ENCODE measurements at regions not wholly inside any gene's neighbourhood (a gene's known extent, or its start where the extent isn't known, plus 50 kb on each side); places are given as distances from the start of the nearest gene placed in this dataset.

DNA sequence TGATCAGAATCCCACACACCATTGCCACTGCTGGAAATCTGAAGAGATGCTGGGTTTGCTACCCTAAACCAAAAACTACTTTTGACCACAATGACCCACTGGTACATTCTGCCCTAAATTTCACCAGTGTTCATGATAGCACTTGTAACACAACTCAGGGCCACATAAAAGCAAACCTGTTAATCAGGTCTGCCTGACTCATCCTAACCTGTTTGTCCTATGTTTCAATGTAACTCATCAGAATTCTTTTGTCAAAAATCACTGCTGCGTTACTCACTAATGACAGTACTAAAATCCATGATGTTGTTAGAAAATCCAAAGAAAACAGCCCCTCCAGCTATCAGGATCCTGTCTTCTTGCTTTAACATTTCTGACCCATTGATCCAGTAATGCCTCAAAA is 55.6 kb upstream of the XCR1 start:
- H3K27ac ChIP-seq (ENCODE audit: low read depth, low read length): no peak overlapping the region
- H3K36me3 ChIP-seq (ENCODE audit: control insufficient read depth in 1 of 2, insufficient read depth in 2 of 2, low read length in 2 of 2): no peaks in the 10 kb centered on the region
- H3K9ac ChIP-seq (ENCODE audit: low read depth in 1 of 2, low read length in 2 of 2): no peak overlapping the region
- no peaks in the 10 kb centered on the region for H3K4me1 ChIP-seq (ENCODE audit: control insufficient read depth in 1 of 2, insufficient read depth in 2 of 2, low read length in 2 of 2)
- no peaks in the 10 kb centered on the region for H3K9me3 ChIP-seq (ENCODE audit: control insufficient read depth in 1 of 2, low read length in 2 of 2)
- H3K27me3 ChIP-seq (ENCODE audit: control insufficient read depth in 1 of 2, insufficient read depth in 2 of 2, low read length in 2 of 2): no peaks in the 10 kb centered on the region
- H3K4me3 ChIP-seq (ENCODE audit: low read depth in 1 of 2, low read length in 2 of 2): no peak overlapping the region

DNA sequence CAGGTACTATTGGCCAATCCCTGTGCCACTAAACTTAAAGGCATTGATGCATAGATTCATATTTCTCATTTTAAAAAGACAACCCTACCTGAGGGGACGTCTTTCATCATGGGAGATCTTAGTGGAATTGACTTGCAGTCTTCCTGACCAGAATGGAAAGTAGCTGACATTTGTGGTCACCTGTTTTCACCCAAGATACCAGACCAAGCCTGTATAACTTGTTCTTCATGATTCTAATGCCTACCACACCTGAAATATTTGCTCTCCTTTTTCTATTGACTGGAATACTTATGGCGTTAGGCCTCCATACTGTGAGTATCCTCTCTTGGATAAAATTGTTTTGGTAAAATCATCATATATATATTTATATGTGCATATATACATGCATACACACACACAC is 54.7 kb upstream of the XCR1 start:
- Histone ChIP-seq H3K9ac (ENCODE audit: low read depth in 1 of 2, low read length in 2 of 2) (no peak overlapping the region), H3K27me3 (ENCODE audit: control insufficient read depth in 1 of 2, insufficient read depth in 2 of 2, low read length in 2 of 2) (peaks cover 0 to 2% of the 10 kb centered on the region in 2 donors), H3K27ac (ENCODE audit: low read depth, low read length) (no peak overlapping the region), H3K4me3 (ENCODE audit: low read depth in 1 of 2, low read length in 2 of 2) (no peak overlapping the region), H3K4me1 (ENCODE audit: control insufficient read depth in 1 of 2, insufficient read depth in 2 of 2, low read length in 2 of 2) (no peaks in the 10 kb centered on the region), H3K9me3 (ENCODE audit: control insufficient read depth in 1 of 2, low read length in 2 of 2) (no peaks in the 10 kb centered on the region), H3K36me3 (ENCODE audit: control insufficient read depth in 1 of 2, insufficient read depth in 2 of 2, low read length in 2 of 2) (no peaks in the 10 kb centered on the region)

DNA sequence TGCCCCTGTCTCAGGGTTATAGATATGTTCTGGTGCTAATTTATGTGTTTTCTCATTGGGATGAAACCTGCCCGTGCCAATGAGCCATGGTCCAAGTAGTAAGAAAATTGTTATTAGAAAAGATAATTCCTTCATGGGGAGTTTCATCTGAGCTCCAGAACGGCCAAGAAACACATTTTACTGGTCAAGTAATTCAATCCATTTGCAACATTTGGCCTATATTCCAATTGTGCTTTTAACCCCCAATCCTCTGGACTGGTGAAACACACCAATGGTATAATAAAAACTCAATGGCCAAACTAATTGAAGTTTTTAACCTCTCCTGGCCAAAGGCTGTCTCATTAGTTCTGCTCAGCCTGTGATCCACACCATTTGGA is 53.7 kb upstream of the XCR1 start:
- Histone ChIP-seq H3K4me1 (ENCODE audit: control insufficient read depth in 1 of 2, insufficient read depth in 2 of 2, low read length in 2 of 2) (no peaks in the 10 kb centered on the region), H3K9ac (ENCODE audit: low read depth in 1 of 2, low read length in 2 of 2) (no peak overlapping the region), H3K4me3 (ENCODE audit: low read depth in 1 of 2, low read length in 2 of 2) (no peak overlapping the region), H3K27me3 (ENCODE audit: control insufficient read depth in 1 of 2, insufficient read depth in 2 of 2, low read length in 2 of 2) (peaks cover 0 to 4% of the 10 kb centered on the region in 2 donors), H3K27ac (ENCODE audit: low read depth, low read length) (no peak overlapping the region), H3K9me3 (ENCODE audit: control insufficient read depth in 1 of 2, low read length in 2 of 2) (no peaks in the 10 kb centered on the region), H3K36me3 (ENCODE audit: control insufficient read depth in 1 of 2, insufficient read depth in 2 of 2, low read length in 2 of 2) (no peaks in the 10 kb centered on the region)

DNA sequence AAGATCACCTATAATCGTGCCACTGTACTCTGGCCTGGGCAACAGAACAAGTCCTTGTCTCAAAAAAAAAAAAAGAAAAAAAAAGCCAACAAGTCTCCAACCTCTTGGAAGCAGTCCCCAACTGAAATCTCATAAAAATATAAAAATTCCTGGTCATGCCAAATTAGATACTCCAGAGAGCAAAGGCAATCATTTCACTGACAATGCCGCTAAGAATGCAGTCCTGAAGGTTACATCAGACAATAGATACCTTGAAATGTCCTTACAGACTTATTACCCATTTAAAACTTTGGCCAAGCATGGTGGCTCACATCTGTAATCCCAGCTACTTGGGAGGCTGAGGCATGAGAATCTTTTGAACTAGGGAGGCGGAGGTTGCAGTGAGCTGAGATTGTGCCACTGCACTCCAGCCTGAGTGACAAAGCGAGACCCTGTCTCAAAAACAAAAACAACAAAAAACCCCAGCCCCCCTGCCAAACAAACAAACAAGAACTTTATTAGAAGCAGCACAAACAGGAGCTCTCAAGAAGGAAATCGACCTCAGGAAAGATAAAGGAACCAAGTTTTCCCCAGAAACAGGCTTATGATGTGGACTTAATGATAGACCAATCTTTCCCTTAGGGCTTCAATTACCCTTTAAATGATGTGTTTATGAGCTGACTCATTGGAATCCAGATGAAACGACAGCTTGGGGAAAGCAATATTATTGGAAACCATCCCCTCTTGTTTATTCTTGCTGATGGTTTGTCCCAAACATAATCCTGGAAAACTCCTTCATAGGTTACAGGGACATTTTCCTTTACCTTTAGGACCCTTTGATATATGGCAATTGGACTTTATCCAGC is 53.1 kb upstream of the XCR1 start:
- peaks cover 0 to 4% of the 10 kb centered on the region in 2 donors for H3K27me3 ChIP-seq (ENCODE audit: control insufficient read depth in 1 of 2, insufficient read depth in 2 of 2, low read length in 2 of 2)
- H3K9me3 ChIP-seq (ENCODE audit: control insufficient read depth in 1 of 2, low read length in 2 of 2): no peaks in the 10 kb centered on the region
- H3K4me1 ChIP-seq (ENCODE audit: control insufficient read depth in 1 of 2, insufficient read depth in 2 of 2, low read length in 2 of 2): no peaks in the 10 kb centered on the region
- no peak overlapping the region for H3K4me3 ChIP-seq (ENCODE audit: low read depth in 1 of 2, low read length in 2 of 2)
- H3K27ac ChIP-seq (ENCODE audit: low read depth, low read length): no peak overlapping the region
- H3K9ac ChIP-seq (ENCODE audit: low read depth in 1 of 2, low read length in 2 of 2): no peak overlapping the region
- no peaks in the 10 kb centered on the region for H3K36me3 ChIP-seq (ENCODE audit: control insufficient read depth in 1 of 2, insufficient read depth in 2 of 2, low read length in 2 of 2)

DNA sequence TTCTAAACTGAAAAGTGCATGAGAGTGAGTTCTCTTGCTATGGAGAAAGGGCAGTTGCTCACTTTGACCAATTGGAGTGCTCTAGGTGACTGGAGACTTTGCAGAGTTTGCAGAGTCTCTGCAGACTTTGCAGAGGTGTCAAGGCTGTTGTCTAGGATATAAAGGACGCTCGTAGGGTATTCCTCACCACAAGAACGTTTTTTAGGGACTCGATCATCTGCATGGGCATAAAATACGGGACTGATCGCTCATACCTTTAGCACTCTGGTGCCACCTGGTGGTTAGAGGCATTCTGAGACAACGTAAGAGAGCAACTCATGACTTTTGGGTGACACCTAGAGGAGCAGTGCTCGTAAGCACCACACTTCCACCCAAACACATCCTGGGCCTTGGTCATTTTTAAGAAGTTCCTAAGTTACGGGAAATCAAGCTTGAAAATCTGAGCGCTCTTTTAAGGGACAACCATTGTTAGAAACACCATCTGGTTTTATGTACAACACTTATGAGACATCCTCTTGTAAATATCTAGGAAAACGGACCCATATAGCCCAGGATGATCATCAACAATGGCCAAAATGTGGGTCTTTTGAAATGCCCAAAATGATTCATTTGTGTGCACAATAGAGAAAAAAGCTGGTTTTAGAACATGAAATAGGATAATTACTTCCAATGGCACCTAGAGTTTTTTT is 51.6 kb upstream of the XCR1 start:
- no peak overlapping the region for H3K27ac ChIP-seq (ENCODE audit: low read depth, low read length)
- H3K36me3 ChIP-seq (ENCODE audit: control insufficient read depth in 1 of 2, insufficient read depth in 2 of 2, low read length in 2 of 2): no peaks in the 10 kb centered on the region
- H3K4me1 ChIP-seq (ENCODE audit: control insufficient read depth in 1 of 2, insufficient read depth in 2 of 2, low read length in 2 of 2): no peaks in the 10 kb centered on the region
- no peaks in the 10 kb centered on the region for H3K9me3 ChIP-seq (ENCODE audit: control insufficient read depth in 1 of 2, low read length in 2 of 2)
- H3K4me3 ChIP-seq (ENCODE audit: low read depth in 1 of 2, low read length in 2 of 2): peak overlapping the region in 1 of 2 donors; percentile 34
- peaks cover 0 to 4% of the 10 kb centered on the region in 2 donors for H3K27me3 ChIP-seq (ENCODE audit: control insufficient read depth in 1 of 2, insufficient read depth in 2 of 2, low read length in 2 of 2)
- no peak overlapping the region for H3K9ac ChIP-seq (ENCODE audit: low read depth in 1 of 2, low read length in 2 of 2)
